ENCODE measurements at regions not wholly inside any gene's neighbourhood (a gene's known extent, or its start where the extent isn't known, plus 50 kb on each side); places are given as distances from the start of the nearest gene placed in this dataset.

DNA sequence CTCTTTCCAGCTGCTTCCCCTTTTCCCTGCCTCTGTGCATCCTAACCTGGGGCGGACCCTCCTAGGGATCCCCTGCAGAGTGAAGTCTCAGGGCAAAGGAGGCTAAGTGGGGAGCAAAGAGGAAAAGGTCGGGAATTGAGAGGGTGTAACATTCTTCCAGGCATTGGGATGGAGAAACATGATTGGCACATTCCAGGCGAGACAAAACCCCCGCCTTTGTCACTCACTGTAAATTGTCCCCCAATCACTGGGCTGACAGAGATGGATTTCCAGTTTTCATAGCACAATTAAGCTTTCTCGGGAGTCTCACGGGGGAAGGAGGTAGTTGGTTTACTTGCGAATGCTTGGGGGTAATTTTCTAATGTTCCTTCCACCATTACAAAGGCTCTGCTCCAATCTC lies 74.9 kb downstream of the MIAT start:
- DNase-seq (ENCODE audit: low read depth): no peak
- no peak overlapping the region for H3K4me3 ChIP-seq (ENCODE audit: low read depth, low read length)
- TF ChIP-seq MYC (IDR thresholded peaks at IDR 0.05; ENCODE audit: low read depth, low read length) (no peak), POLR2A (IDR thresholded peaks at IDR 0.05; ENCODE audit: extremely low read depth, insufficient read length) (no peak), CTCF (IDR thresholded peaks at IDR 0.05; ENCODE audit: low read depth, low read length) (no peak)
- TF ChIP-seq, protein P1, sequence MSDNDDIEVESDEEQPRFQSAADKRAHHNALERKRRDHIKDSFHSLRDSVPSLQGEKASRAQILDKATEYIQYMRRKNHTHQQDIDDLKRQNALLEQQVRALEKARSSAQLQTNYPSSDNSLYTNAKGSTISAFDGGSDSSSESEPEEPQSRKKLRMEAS (IDR thresholded peaks at IDR 0.05; ENCODE audit: low read depth, low read length): no peak

DNA sequence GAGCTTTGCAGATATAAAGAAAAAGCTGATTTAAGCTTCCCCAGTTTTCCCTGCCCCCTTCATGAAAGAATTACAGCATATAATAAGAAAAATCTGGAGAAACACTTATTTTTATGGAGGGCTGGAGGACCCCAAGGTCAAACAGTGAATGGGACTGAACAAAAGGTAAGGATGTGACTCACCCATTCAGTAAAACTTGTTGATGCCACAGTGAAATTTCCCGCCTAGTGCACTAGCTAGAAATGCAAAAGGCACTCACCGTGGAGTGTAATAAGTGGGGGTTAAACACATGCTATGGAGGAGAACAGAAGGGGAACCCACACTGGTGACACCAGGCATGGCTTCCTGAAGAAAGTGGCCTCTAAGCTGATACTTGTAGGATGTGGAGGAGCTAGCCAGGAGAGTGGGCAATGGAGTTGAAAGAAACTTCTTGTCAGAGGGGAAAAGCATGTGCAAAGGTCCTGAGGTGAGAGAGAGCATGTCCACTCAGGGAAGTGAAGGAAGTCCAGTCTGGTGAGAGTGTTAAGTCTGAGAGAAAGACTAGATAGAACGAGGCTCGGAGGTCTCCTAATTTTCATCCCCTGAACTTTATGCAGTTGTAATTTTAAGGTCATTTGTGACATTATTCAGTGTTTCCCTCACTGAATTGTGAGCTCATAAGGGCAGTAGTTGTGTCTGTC lies 77.1 kb downstream of the MIAT start:
- DNase-seq (ENCODE audit: low read depth): no peak
- TF ChIP-seq, protein P1 (IDR thresholded peaks at IDR 0.05; ENCODE audit: low read depth, low read length): no peak
- TF ChIP-seq MYC (IDR thresholded peaks at IDR 0.05; ENCODE audit: low read depth, low read length) (no peak), CTCF (IDR thresholded peaks at IDR 0.05; ENCODE audit: low read depth, low read length) (no peak), POLR2A (IDR thresholded peaks at IDR 0.05; ENCODE audit: extremely low read depth, insufficient read length) (no peak)

GRCh38 chr22:26735019-26735409 lies 77.6 kb downstream of the MIAT start:
- no peak for DNase-seq (ENCODE audit: low read depth)
- no peak overlapping the region for H3K4me3 ChIP-seq (ENCODE audit: low read depth, low read length)
- TF ChIP-seq POLR2A (IDR thresholded peaks at IDR 0.05; ENCODE audit: extremely low read depth, insufficient read length) (no peak), CTCF (IDR thresholded peaks at IDR 0.05; ENCODE audit: low read depth, low read length) (no peak), MYC (IDR thresholded peaks at IDR 0.05; ENCODE audit: low read depth, low read length) (no peak)
- TF ChIP-seq, protein P1 (IDR thresholded peaks at IDR 0.05; ENCODE audit: low read depth, low read length): no peak

More for the DNA sequence above, 77.1 kb downstream of the MIAT start:
- no peak overlapping the region for H3K4me3 ChIP-seq (ENCODE audit: low read depth, low read length)

DNA sequence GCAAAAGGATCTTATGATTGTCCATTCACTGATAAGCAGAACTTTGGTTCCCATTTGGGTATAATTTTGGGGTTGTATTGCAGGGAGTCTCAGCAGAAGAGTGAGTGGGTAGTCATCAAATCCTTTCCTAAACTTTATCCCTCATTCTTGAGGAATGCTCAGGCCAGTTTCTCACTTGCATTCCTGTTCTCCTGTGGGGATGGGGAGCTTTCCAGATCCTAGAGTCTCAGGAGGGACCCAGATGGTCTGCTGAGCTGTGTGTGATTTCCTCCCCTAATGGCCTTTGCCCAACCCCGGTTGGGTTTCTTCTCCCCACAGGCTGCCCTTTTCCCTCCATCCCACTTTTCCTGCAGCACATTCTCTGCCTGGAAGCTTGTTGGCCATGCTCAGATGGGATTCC lies 79.9 kb downstream of the MIAT start:
- TF ChIP-seq MYC (IDR thresholded peaks at IDR 0.05; ENCODE audit: low read depth, low read length) (no peak), CTCF (IDR thresholded peaks at IDR 0.05; ENCODE audit: low read depth, low read length) (no peak), POLR2A (IDR thresholded peaks at IDR 0.05; ENCODE audit: extremely low read depth, insufficient read length) (no peak)
- TF ChIP-seq, protein P1 (IDR thresholded peaks at IDR 0.05; ENCODE audit: low read depth, low read length): no peak
- no peak for DNase-seq (ENCODE audit: low read depth)
- H3K4me3 ChIP-seq (ENCODE audit: low read depth, low read length): no peak overlapping the region

DNA sequence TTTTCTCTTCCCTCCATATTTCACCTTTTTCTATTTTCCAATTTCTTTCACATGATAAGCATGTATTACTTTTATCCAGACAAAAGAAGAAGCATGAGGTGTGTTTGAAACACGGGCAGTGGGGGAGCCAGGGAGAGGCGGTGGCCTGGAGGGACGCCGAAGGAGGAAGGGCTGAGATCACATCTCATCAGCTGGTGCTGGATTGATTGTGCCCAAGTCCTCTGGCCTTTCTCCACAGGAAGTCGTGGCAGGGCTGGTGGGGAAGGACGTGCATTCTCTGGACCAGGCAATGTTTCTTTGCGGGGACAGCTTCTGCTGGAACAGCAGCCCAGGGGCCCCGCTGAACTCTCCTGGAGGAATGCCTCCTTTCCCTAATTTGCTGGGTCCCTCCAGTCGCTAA lies 82.9 kb downstream of the MIAT start:
- no peak overlapping the region for H3K4me3 ChIP-seq (ENCODE audit: low read depth, low read length)
- TF ChIP-seq POLR2A (IDR thresholded peaks at IDR 0.05; ENCODE audit: extremely low read depth, insufficient read length) (no peak), MYC (IDR thresholded peaks at IDR 0.05; ENCODE audit: low read depth, low read length) (no peak), CTCF (IDR thresholded peaks at IDR 0.05; ENCODE audit: low read depth, low read length) (no peak)
- TF ChIP-seq, protein P1 (IDR thresholded peaks at IDR 0.05; ENCODE audit: low read depth, low read length): no peak
- DNase-seq (ENCODE audit: low read depth): peak; percentile 34

Data from NB4 (cell line).